ENCODE measurements at regions not wholly inside any gene's neighbourhood (a gene's known extent, or its start where the extent isn't known, plus 50 kb on each side); places are given as distances from the start of the nearest gene placed in this dataset.

GRCh38 chr4:104099141-104099540, 379.4 kb upstream of the TACR3 start:
- Histone ChIP-seq H3K9me3 (ENCODE audit: control insufficient read depth in 3 of 3, low read length in 3 of 3) (peaks cover 0 to 6% (median 0%) of the 10 kb centered on the region in 3 donors), H3K27ac (ENCODE audit: low read depth, low read length) (no peak overlapping the region), H3K4me3 (ENCODE audit: low read length in 3 of 3) (no peak overlapping the region), H3K36me3 (ENCODE audit: control insufficient read depth in 3 of 3, insufficient read depth in 3 of 3, low read length in 3 of 3) (no peaks in the 10 kb centered on the region), H3K4me1 (ENCODE audit: control insufficient read depth in 3 of 3, insufficient read depth in 3 of 3, low read length in 3 of 3) (no peaks in the 10 kb centered on the region), H3K9ac (ENCODE audit: low read depth in 1 of 3, low read length in 3 of 3) (no peak overlapping the region), H3K27me3 (ENCODE audit: control insufficient read depth in 3 of 3, insufficient read depth in 3 of 3, low read length in 3 of 3) (no peaks in the 10 kb centered on the region)

- Histone ChIP-seq H3K9me3 (ENCODE audit: control insufficient read depth in 3 of 3, low read length in 3 of 3) (peaks cover 0 to 6% (median 0%) of the 10 kb centered on the region in 3 donors), H3K27me3 (ENCODE audit: control insufficient read depth in 3 of 3, insufficient read depth in 3 of 3, low read length in 3 of 3) (no peaks in the 10 kb centered on the region), H3K4me1 (ENCODE audit: control insufficient read depth in 3 of 3, insufficient read depth in 3 of 3, low read length in 3 of 3) (no peaks in the 10 kb centered on the region), H3K9ac (ENCODE audit: low read depth in 1 of 3, low read length in 3 of 3) (no peak overlapping the region), H3K4me3 (ENCODE audit: low read length in 3 of 3) (no peak overlapping the region), H3K27ac (ENCODE audit: low read depth, low read length) (no peak overlapping the region), H3K36me3 (ENCODE audit: control insufficient read depth in 3 of 3, insufficient read depth in 3 of 3, low read length in 3 of 3) (no peaks in the 10 kb centered on the region)
Measured at GRCh38 chr4:104093247-104093646, 373.5 kb upstream of the TACR3 start.

- no peaks in the 10 kb centered on the region for H3K27me3 ChIP-seq (ENCODE audit: control insufficient read depth in 3 of 3, insufficient read depth in 3 of 3, low read length in 3 of 3)
- no peak overlapping the region for H3K27ac ChIP-seq (ENCODE audit: low read depth, low read length)
- H3K36me3 ChIP-seq (ENCODE audit: control insufficient read depth in 3 of 3, insufficient read depth in 3 of 3, low read length in 3 of 3): no peaks in the 10 kb centered on the region
- no peaks in the 10 kb centered on the region for H3K9me3 ChIP-seq (ENCODE audit: control insufficient read depth in 3 of 3, low read length in 3 of 3)
- H3K9ac ChIP-seq (ENCODE audit: low read depth in 1 of 3, low read length in 3 of 3): no peak overlapping the region
- no peak overlapping the region for H3K4me3 ChIP-seq (ENCODE audit: low read length in 3 of 3)
- H3K4me1 ChIP-seq (ENCODE audit: control insufficient read depth in 3 of 3, insufficient read depth in 3 of 3, low read length in 3 of 3): no peaks in the 10 kb centered on the region
Measured at GRCh38 chr4:104073229-104073628, 353.4 kb upstream of the TACR3 start.

- no peaks in the 10 kb centered on the region for H3K9me3 ChIP-seq (ENCODE audit: control insufficient read depth in 3 of 3, low read length in 3 of 3)
- no peak overlapping the region for H3K4me3 ChIP-seq (ENCODE audit: low read length in 3 of 3)
- no peaks in the 10 kb centered on the region for H3K4me1 ChIP-seq (ENCODE audit: control insufficient read depth in 3 of 3, insufficient read depth in 3 of 3, low read length in 3 of 3)
- H3K9ac ChIP-seq (ENCODE audit: low read depth in 1 of 3, low read length in 3 of 3): no peak overlapping the region
- H3K27me3 ChIP-seq (ENCODE audit: control insufficient read depth in 3 of 3, insufficient read depth in 3 of 3, low read length in 3 of 3): no peaks in the 10 kb centered on the region
- H3K36me3 ChIP-seq (ENCODE audit: control insufficient read depth in 3 of 3, insufficient read depth in 3 of 3, low read length in 3 of 3): no peaks in the 10 kb centered on the region
- no peak overlapping the region for H3K27ac ChIP-seq (ENCODE audit: low read depth, low read length)
Measured at GRCh38 chr4:104066533-104066932, 346.7 kb upstream of the TACR3 start.

GRCh38 chr4:104064646-104065577, 345.1 kb upstream of the TACR3 start:
- Histone ChIP-seq H3K4me3 (ENCODE audit: low read length in 3 of 3) (no peak overlapping the region), H3K27ac (ENCODE audit: low read depth, low read length) (no peak overlapping the region), H3K36me3 (ENCODE audit: control insufficient read depth in 3 of 3, insufficient read depth in 3 of 3, low read length in 3 of 3) (no peaks in the 10 kb centered on the region), H3K27me3 (ENCODE audit: control insufficient read depth in 3 of 3, insufficient read depth in 3 of 3, low read length in 3 of 3) (no peaks in the 10 kb centered on the region), H3K9ac (ENCODE audit: low read depth in 1 of 3, low read length in 3 of 3) (no peak overlapping the region), H3K4me1 (ENCODE audit: control insufficient read depth in 3 of 3, insufficient read depth in 3 of 3, low read length in 3 of 3) (no peaks in the 10 kb centered on the region), H3K9me3 (ENCODE audit: control insufficient read depth in 3 of 3, low read length in 3 of 3) (no peaks in the 10 kb centered on the region)

- Histone ChIP-seq H3K36me3 (ENCODE audit: control insufficient read depth in 3 of 3, insufficient read depth in 3 of 3, low read length in 3 of 3) (no peaks in the 10 kb centered on the region), H3K9ac (ENCODE audit: low read depth in 1 of 3, low read length in 3 of 3) (no peak overlapping the region), H3K9me3 (ENCODE audit: control insufficient read depth in 3 of 3, low read length in 3 of 3) (no peaks in the 10 kb centered on the region), H3K4me3 (ENCODE audit: low read length in 3 of 3) (no peak overlapping the region), H3K4me1 (ENCODE audit: control insufficient read depth in 3 of 3, insufficient read depth in 3 of 3, low read length in 3 of 3) (no peaks in the 10 kb centered on the region), H3K27me3 (ENCODE audit: control insufficient read depth in 3 of 3, insufficient read depth in 3 of 3, low read length in 3 of 3) (no peaks in the 10 kb centered on the region), H3K27ac (ENCODE audit: low read depth, low read length) (no peak overlapping the region)
Measured at GRCh38 chr4:104063341-104063740, 343.6 kb upstream of the TACR3 start.

GRCh38 chr4:104044369-104044768, 324.6 kb upstream of the TACR3 start:
- H3K4me1 ChIP-seq (ENCODE audit: control insufficient read depth in 3 of 3, insufficient read depth in 3 of 3, low read length in 3 of 3): no peaks in the 10 kb centered on the region
- no peaks in the 10 kb centered on the region for H3K36me3 ChIP-seq (ENCODE audit: control insufficient read depth in 3 of 3, insufficient read depth in 3 of 3, low read length in 3 of 3)
- no peaks in the 10 kb centered on the region for H3K27me3 ChIP-seq (ENCODE audit: control insufficient read depth in 3 of 3, insufficient read depth in 3 of 3, low read length in 3 of 3)
- H3K9ac ChIP-seq (ENCODE audit: low read depth in 1 of 3, low read length in 3 of 3): no peak overlapping the region
- no peak overlapping the region for H3K4me3 ChIP-seq (ENCODE audit: low read length in 3 of 3)
- no peak overlapping the region for H3K27ac ChIP-seq (ENCODE audit: low read depth, low read length)
- peaks cover 0 to 2% (median 0%) of the 10 kb centered on the region in 3 donors for H3K9me3 ChIP-seq (ENCODE audit: control insufficient read depth in 3 of 3, low read length in 3 of 3)

GRCh38 chr4:104032896-104033295, 313.1 kb upstream of the TACR3 start:
- Histone ChIP-seq H3K36me3 (ENCODE audit: control insufficient read depth in 3 of 3, insufficient read depth in 3 of 3, low read length in 3 of 3) (no peaks in the 10 kb centered on the region), H3K4me3 (ENCODE audit: low read length in 3 of 3) (no peak overlapping the region), H3K27me3 (ENCODE audit: control insufficient read depth in 3 of 3, insufficient read depth in 3 of 3, low read length in 3 of 3) (no peaks in the 10 kb centered on the region), H3K27ac (ENCODE audit: low read depth, low read length) (no peak overlapping the region), H3K9ac (ENCODE audit: low read depth in 1 of 3, low read length in 3 of 3) (no peak overlapping the region), H3K9me3 (ENCODE audit: control insufficient read depth in 3 of 3, low read length in 3 of 3) (no peaks in the 10 kb centered on the region), H3K4me1 (ENCODE audit: control insufficient read depth in 3 of 3, insufficient read depth in 3 of 3, low read length in 3 of 3) (no peaks in the 10 kb centered on the region)

- no peak overlapping the region for H3K9ac ChIP-seq (ENCODE audit: low read depth in 1 of 3, low read length in 3 of 3)
- no peaks in the 10 kb centered on the region for H3K36me3 ChIP-seq (ENCODE audit: control insufficient read depth in 3 of 3, insufficient read depth in 3 of 3, low read length in 3 of 3)
- no peaks in the 10 kb centered on the region for H3K9me3 ChIP-seq (ENCODE audit: control insufficient read depth in 3 of 3, low read length in 3 of 3)
- no peaks in the 10 kb centered on the region for H3K4me1 ChIP-seq (ENCODE audit: control insufficient read depth in 3 of 3, insufficient read depth in 3 of 3, low read length in 3 of 3)
- H3K27me3 ChIP-seq (ENCODE audit: control insufficient read depth in 3 of 3, insufficient read depth in 3 of 3, low read length in 3 of 3): no peaks in the 10 kb centered on the region
- no peak overlapping the region for H3K4me3 ChIP-seq (ENCODE audit: low read length in 3 of 3)
- H3K27ac ChIP-seq (ENCODE audit: low read depth, low read length): no peak overlapping the region
Measured at GRCh38 chr4:104025251-104025650, 305.5 kb upstream of the TACR3 start.

GRCh38 chr4:104022831-104023230, 303.0 kb upstream of the TACR3 start:
- Histone ChIP-seq H3K4me3 (ENCODE audit: low read length in 3 of 3) (no peak overlapping the region), H3K9me3 (ENCODE audit: control insufficient read depth in 3 of 3, low read length in 3 of 3) (no peaks in the 10 kb centered on the region), H3K27me3 (ENCODE audit: control insufficient read depth in 3 of 3, insufficient read depth in 3 of 3, low read length in 3 of 3) (no peaks in the 10 kb centered on the region), H3K9ac (ENCODE audit: low read depth in 1 of 3, low read length in 3 of 3) (no peak overlapping the region), H3K4me1 (ENCODE audit: control insufficient read depth in 3 of 3, insufficient read depth in 3 of 3, low read length in 3 of 3) (no peaks in the 10 kb centered on the region), H3K36me3 (ENCODE audit: control insufficient read depth in 3 of 3, insufficient read depth in 3 of 3, low read length in 3 of 3) (no peaks in the 10 kb centered on the region), H3K27ac (ENCODE audit: low read depth, low read length) (no peak overlapping the region)
